Stimulated activated CD8-positive, alpha-beta memory T cell treated with anti-CD3 and anti-CD28 coated beads, Interleukin-15, amount 100 ng/mL, for 24 hours (primary cell): ENCODE measurements at regions not wholly inside any gene's neighbourhood (a gene's known extent, or its start where the extent isn't known, plus 50 kb on each side); places are given as distances from the start of the nearest gene placed in this dataset.
"Not testable (repeated sequence)": the region's sequence is repeated elsewhere in the genome, so short reads cannot be mapped to it uniquely, and the experiment has no call there.

ENCODE experiments used
- DNase-seq: peaks from one replicate; pipeline ENCODE4 v3.0.0-alpha.2; 2020; ENCODE audit warnings: low read depth

GRCh38 chr3:56955492-56956111 is 104.9 kb upstream of the SPATA12 start:
- no peak for DNase-seq

- DNase-seq, result no peak
These were observed 106.3 kb upstream of the SPATA12 start for GRCh38 chr3:56954125-56954524.

GRCh38 chr3:56952846-56953245 is 107.6 kb upstream of the SPATA12 start:
- DNase-seq, result no peak

DNA sequence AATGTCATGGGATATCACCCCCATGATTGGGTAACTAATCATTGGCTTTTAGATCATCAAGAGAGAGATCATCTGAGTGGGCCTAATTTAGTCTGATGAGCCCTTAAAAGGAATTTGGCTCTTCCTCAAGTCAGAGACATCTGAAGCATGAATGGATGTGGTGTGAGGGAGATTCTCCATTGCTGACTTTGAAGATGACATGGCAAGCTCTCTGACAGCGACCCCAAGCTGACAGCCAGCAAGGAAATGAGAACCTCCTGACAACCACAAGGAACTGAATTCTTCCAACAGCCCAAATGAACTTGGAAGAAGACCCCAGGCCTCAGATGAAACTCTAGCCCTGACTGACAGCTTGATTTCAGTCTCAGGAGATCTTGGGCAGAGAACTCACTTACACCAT is 108.4 kb upstream of the SPATA12 start:
- no peak for DNase-seq

- DNase-seq, result no peak
These were observed 109.1 kb upstream of the SPATA12 start for GRCh38 chr3:56951366-56951765.

GRCh38 chr3:56945378-56945777 is 115.1 kb upstream of the SPATA12 start:
- DNase-seq, result not testable (repeated sequence)

GRCh38 chr3:56942523-56942922 is 117.9 kb upstream of the SPATA12 start:
- DNase-seq, result no peak

GRCh38 chr3:56940976-56941375 is 119.5 kb upstream of the SPATA12 start:
- no peak for DNase-seq

- no peak for DNase-seq
These were observed 120.1 kb upstream of the SPATA12 start for GRCh38 chr3:56940321-56940720.

GRCh38 chr3:56939834-56940233 is 120.6 kb upstream of the SPATA12 start:
- no peak for DNase-seq

DNA sequence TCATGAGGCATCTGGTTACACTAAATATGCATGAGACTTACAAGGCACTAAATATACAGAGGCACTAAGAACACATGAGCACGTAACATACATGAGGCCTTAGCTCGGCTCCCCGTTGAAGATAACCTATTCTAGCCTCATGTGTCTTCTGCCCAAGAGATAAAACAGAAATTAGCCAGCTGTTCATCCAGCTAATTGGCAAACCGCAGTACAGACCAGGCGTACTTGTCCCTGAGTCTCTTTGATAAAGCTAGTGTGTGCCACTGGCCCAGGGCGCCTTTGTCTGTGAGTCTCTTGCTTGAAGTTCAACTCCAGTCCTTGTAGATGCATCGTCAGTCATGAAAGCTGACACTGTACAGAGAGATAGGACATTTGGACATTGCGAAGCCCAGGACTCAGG is 121.9 kb upstream of the SPATA12 start:
- DNase-seq, result no peak

GRCh38 chr3:56937580-56937979 is 122.9 kb upstream of the SPATA12 start:
- DNase-seq, result no peak

DNA sequence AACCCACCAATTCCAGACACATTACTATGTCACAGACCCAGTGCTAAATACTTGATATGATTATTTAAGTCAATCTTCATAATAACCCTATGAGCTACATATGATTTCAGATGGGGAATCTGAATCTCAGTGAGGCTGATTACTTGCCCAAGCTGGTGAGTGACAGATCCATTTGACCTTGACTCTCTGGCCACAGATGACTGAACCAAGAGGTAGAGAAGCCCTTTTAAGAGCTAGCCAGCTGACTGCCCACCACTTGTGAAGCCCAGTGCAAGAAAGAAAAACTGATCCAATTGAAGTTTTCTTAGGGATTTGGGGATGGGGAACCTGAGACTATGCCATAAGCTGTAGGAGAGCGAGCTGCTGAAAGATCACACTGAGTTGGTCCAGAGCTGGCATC is 124.7 kb upstream of the SPATA12 start:
- no peak for DNase-seq

DNA sequence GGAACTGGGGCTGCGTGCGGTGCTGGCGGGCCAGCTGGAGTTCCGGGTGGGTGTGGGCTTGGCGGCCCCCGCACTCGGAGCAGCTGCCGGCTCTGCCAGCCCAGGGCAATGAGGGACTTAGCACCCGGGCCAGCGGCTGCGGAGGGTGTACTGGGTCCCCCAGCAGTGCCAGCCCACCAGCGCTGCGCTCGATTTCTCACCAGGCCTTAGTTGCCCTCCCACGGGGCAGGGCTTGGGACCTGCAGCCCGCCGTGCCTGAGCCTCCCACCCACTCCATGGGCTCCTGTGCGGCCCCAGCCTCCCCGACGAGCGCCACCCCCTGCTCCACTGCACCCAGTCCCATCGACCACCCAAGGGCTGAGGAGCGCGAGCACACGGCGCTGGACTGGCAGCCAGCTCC is 126.0 kb upstream of the SPATA12 start:
- not testable (repeated sequence) for DNase-seq

DNA sequence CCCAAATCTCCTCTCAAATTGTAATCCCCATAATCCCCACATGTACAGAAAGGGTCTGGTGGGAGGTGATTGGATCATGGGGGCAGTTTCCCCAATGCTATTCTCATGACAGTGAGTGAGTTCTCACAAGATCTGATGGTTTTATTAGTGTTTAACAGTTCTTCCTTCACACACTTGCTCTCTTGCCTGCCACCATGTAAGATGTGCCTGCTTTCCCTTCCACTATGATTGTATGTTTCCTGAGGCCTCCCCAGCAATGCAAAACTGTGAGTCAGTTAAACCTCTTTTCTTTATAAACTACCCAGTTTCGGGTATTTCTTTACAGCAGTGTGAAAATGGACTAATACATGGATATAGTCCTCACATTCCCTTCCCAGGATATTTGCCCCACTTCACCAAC is 126.7 kb upstream of the SPATA12 start:
- no peak for DNase-seq

GRCh38 chr3:56932866-56933265 is 127.6 kb upstream of the SPATA12 start:
- no peak for DNase-seq

GRCh38 chr3:56931836-56932235 is 128.6 kb upstream of the SPATA12 start:
- DNase-seq, result no peak

- no peak for DNase-seq
These were observed 129.0 kb upstream of the ARHGEF3 start for GRCh38 chr3:56930706-56931105.

- no peak for DNase-seq
These were observed 128.3 kb upstream of the ARHGEF3 start for GRCh38 chr3:56929809-56930615.

GRCh38 chr3:56928379-56929068 is 126.8 kb upstream of the ARHGEF3 start:
- no peak for DNase-seq

DNA sequence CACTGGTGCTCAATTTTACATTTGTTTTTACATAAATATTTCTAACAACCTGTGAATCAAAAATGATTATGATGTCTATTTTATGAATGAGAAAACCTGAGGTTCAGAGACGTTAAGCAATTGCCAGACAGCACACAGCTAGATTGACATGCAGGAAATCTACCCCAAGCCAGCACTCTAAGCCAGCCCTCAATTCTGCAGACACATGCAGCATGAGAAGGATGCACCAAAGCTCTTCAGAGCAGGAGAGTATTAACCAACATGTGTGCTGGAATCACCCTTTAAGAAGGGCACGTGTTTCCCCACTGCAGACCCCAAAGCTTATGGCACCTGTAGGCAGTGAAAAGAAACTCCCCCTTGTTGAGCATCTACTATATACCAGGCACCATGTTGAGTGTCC is 126.1 kb upstream of the ARHGEF3 start:
- DNase-seq, result no peak

DNA sequence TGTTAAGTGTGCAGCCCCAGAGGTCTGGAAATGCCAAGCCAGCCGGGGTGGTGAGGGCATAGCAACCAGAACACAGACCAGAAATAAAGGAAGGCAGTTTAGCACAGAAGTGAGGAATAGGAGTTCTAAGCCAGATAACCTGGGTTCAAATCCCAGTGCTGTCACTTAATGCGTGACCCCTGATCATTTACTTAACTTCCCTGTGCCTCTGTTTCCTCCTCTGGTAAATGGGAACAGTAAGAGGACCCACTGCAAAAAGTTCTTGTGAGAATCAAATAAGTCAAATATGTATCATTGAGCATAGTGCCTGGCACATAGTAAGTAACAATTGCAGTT is 125.2 kb upstream of the ARHGEF3 start:
- DNase-seq, result no peak

DNA sequence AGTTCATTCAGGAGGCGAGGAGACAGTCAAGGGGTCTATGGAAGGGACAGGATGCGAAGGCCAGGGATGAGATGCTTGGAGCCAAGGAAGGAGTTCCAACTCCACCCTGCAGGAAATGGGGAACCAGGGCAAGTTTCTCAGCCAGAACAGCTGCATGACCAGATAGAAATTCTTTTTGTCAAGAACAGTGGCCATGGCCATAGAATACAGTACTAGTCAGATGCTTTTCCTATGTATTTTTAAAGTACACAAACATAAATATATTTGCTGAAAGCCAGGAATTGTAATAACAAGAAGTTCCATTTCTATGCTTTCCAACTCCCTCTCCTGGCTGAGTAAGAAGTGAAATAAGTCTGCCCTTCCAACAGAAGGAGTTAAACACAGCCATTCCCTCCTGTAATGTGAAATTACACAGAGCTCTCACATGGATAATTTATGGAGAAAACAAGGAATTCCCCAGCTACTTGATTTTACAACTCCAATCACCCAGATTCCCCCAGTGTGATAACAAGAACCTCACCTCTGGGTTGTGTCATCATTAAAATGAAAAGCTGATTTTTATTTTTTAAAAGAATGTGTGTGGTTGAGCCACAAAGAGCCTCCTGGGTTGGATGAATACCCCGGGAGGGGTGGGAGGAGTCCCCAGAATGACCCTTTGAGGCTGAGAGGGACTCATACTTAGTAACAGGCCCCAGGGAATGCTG is 124.6 kb upstream of the ARHGEF3 start:
- DNase-seq, result no peak
